GM12878 (cell line): ENCODE measurements at regions not wholly inside any gene's neighbourhood (a gene's known extent, or its start where the extent isn't known, plus 50 kb on each side); places are given as distances from the start of the nearest gene placed in this dataset.

ENCODE experiments used
- CEBPZ ChIP-seq: fragments of 150-350 bp; IDR thresholded peaks from 2 replicates; pipeline ENCODE4 v1.6.1; 2016; ENCODE audit warnings: low read depth, low read length
- POLR2A ChIP-seq: IDR thresholded peaks from 2 replicates; pipeline ENCODE4 v1.6.1; 2011; ENCODE audit warnings: low read depth, mild to moderate bottlenecking, low read length

- TF ChIP-seq POLR2A (no peak), CEBPZ (no peak)
These were observed 910.3 kb upstream of the MBL2 start for GRCh38 chr10:53682885-53683284.
